Superior temporal gyrus (tissue), 1 donor: ENCODE measurements at regions not wholly inside any gene's neighbourhood (a gene's known extent, or its start where the extent isn't known, plus 50 kb on each side); places are given as distances from the start of the nearest gene placed in this dataset.

Experiments
- DNase-seq: peaks from one replicate; pipeline ENCODE4 v3.0.0-alpha.2; 2016; ENCODE audit errors: extremely low spot score

DNA sequence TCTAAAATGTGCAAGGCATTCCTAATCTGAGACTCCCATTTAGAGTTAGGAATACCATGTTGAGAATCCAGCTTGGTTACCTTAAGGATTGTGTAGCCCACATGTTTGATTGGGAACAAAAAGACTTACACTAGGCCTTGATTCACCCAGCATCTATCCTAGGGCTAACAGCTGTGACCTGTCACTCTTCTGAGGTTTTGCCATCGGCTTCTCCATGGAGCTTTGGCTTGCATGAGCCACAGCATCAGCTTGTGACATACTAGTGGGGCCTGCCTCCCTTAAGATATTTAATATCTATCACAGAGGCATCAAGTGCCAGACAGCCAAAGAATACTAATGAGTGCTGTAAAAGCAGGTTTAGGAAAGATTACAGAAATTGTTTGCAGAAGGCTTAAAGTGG is 241.3 kb upstream of the UBE2E3 start:
- DNase-seq: no peak

DNA sequence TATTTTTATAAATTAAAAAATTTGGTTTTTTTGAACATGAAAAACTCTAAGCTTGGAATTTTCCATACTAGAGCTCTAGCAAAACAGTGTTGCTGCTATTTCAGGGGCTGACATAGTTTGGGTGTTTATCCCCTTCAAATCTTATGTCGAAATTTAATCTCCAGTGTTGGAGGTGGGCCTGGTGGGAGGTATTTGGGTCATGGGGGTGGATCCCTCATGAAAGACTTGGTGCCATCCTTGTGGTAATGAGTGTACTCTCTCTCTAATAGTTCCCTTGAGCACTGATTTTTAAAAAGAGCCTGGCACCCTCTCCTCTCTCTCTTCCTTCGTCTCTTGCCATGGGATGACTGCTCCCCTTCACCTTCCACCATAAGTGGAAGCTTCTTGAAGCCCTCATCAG is 244.6 kb upstream of the UBE2E3 start:
- no peak for DNase-seq

DNA sequence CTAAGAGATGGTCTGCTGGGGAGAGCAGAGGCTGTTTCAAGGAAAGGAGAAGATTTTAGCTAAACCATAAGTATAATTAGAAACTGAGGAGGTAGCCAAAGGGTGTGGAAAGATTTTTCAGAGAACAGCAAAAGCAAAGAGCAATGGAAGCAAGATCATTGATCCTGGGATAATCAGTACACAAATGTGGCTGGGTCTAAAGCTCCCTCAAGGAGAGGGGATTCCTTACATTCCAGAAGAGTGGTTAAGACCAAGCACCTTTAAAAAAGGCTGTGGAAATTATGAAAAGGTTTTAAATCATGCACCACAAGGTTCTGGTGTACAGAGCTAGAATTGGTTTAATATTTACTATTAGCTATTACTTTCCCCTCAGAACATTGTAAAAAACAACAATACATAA is 246.0 kb upstream of the UBE2E3 start:
- DNase-seq: no peak

DNA sequence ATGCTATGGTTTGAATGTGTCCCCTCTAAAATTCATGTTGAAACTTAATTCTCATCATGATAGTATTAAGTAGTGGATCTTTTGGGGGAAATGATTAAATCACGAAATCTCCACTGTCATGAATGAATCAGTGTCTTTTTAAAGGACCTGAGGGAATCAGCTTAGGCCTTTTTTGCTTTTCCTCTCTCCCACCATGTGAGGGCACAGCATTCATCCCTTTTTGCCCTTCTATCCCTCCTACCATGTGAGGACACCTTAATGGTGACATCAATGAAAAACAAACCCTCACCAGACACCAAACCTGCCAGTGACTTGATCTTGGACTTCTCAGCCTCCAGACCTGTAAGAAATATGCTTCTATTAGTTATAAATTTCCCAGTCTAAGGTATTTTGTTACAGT is 247.1 kb upstream of the UBE2E3 start:
- DNase-seq: no peak

DNA sequence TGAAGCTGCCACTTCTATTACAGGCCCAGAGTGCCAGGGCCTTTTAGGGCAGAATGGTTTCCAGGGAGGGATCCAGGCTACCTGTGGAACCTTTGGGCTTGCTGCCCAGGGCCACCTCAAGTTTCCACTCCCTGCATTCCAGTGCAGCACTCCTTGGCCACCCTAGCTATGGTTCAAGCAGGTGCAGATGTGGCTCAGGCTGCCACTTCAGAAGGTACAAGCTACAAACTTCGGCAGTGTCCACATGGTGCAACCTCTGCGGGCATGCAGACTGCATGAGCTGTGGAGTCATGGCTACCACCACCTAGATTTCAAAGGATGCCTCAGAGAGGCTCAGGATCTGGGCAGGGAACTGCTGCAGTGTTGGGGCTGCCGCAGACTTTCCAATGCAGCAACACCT is 248.1 kb upstream of the UBE2E3 start:
- no peak for DNase-seq

DNA sequence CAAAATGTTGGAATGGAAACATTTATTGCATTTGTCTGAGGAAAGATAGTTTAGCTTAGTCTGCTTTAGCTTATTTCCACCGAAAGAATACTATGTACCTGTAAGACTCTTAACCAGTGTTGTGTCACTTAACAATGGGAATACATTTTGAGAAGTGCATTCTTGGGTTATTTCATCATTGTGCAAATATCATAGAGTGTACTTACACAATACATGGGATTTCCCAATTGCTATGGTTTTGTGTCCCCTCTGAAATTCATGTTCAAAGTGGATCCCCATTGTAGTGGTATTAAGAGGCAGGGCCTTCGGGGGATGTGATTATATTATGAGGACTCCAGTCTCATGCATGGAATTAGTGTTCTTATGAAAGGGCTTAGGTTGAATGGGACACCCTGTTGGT is 249.4 kb upstream of the UBE2E3 start:
- no peak for DNase-seq

DNA sequence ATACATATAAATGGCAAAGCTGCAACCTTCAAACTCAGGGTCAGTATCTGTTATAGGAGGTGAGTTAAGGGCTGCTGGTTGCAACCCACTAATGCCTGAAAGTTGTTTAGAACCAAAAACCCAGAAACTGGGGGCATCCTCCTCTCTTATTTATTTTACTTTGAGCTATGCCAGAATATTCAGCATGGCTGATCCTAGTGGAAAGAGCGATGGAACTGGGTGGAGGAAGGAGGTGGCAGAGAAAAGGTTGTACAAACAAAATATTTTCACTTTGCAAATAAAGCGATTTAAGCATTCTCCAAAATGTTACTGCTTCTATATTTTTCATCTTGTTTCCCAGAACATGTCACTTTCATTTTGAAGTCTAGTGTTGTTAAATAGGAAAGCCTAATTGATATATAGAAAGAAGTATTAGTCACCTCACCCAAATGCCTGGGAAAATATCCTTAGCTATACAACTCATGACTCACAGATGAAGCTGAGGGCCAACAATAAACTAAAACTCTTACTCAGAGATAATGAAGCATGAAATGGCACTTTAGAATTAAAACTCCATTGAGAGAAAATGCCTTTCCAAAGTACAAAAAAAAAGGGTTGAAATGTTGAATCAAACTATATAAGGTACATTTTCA is 251.4 kb upstream of the UBE2E3 start:
- DNase-seq: no peak

DNA sequence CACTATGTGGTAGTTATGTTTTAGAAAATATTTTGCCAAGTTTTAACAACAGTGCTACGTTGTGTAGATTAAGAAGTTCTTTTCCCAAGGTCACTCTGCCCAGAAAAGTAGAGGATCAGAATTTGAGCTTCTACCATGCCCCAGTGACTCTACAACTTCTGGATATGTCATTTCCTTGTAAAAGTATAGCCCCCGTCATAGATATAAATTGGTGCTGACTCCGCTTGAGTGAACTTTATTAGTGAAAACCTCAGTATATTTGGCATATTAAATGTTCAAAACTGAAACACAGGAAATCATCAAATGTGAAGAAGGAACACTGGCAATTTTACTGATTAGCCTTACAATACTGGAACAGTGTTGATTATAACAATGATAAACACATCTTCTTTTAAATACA is 256.7 kb upstream of the UBE2E3 start:
- DNase-seq: no peak

DNA sequence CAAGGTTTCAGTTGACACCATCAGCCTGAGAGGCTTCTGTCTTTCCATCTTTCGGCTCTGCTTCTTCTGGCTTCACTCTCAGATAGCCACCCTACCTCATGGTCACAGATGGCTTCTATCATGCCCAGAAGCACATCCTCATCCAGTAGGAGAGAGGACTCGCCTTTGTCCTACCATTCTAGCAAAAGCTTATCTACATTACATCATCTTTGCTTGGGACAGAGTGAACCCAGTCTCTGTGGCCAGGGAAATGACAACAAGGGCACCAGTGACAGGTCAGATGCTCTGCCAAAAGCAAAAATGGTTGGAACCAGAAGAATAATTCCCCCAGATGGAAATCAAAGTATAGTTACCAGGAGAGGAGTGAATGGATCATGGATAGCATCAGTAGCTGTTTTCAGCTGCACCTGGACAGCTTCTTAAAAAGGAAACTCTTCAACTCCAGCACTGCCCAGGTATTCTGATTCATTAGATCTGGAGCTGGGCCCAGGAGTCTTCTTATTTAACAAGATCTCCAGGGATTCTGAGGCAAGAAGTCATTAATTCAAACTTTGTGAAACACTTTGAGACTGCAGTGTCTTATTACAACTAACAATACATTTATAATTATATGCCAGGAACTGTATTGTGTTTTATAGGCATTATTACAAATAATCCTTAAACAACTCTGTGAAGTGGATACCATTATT is 257.7 kb upstream of the UBE2E3 start:
- DNase-seq: no peak

DNA sequence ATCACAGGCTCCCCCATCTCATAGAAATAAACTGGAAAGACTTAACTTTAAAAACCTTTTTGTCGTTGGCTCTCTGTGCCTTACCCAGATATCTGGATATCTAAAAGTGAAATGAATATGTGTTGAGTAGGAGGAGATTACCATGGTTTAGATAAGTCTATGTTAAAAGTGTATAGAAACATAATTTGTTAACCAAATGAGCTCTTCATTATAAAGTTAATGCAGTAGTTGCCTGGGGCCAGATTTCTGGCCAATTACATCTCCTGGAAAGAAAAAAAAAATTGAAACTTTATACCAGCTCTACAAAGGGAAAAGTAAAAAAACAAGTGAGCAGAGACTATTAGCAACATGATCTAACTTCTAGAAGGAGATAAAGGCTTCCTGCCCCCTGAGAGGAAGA is 259.6 kb upstream of the UBE2E3 start:
- no peak for DNase-seq

DNA sequence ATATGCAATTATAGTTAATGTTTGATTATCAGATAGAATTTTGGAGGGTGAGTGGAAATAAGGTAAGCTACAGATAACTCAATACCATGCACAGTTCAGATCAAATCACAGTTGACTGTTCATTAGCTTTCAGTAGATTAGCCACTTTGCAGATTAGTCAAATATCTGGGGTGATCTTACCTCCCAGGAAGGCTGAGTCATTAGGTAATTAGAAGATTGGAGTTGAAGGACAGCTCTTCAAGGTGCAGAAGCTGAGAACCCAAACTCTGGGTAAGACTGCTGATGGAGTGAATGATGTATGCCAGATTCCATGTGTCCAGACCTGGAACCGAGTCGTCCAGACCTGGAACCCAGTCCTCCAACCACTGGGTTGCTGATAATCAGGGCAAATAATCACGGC is 262.8 kb upstream of the UBE2E3 start:
- DNase-seq: no peak

DNA sequence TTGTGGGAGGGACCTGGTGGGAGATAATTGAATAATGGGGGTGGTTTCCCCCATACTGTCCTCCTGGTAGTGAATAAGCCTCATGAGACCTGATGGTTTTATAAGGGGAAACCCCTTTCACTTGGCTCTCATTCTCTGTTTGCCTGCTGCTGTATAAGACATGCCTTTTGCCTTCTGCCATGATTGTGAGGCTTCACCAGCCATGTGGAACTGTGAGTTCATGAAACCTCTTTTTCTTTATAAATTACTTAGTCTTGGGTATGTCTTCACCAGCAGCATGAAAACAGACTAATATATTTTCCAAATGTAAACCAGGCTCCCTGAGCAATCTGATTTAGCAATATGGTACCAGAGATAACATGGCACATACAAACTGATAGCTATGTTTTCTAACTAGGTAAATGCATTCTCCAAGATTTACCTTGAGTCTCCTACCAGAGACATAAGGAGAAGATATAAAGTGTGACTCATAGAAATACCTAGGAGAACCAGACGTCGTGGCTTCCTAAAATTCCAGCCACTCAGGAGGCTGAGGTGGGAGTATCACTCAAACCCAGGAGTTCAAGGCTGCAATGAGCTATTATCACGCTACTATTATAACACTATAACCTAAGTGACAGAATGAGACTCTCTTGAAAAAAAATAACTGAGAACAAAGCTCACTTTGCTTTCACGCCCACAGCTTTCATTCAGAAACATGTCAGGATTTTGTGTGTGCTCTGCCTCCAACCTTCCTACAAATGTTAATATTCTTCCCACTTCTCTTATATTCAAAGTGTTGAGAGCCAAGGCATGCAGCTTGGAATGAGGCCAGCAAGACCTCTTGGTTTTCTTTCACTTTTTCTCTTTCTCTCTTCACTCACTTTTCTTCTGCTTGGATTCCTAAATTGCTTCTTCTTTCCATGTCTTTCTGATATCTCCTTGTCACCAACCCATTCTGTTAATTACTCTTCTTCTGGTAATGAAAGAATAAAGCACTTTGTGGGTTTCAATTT is 263.9 kb upstream of the UBE2E3 start:
- DNase-seq: no peak

DNA sequence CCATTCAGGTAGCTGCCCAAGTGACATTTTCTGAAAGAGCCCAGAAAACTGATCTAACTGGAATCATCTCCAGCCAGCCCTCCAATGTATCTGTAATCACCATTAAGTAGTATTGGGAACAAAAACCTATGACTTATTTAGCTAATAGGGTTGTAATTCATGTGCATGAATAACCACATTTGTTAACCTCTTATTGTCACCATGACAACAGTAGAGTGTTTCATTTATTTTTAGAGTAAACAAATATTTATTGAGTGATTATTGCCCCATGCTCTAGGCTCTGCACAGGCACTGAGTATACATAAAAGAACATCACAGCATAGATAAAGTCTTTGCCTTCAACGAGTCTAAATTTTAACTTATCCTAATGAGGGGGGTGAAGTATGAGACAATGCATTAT is 265.4 kb upstream of the UBE2E3 start:
- no peak for DNase-seq

DNA sequence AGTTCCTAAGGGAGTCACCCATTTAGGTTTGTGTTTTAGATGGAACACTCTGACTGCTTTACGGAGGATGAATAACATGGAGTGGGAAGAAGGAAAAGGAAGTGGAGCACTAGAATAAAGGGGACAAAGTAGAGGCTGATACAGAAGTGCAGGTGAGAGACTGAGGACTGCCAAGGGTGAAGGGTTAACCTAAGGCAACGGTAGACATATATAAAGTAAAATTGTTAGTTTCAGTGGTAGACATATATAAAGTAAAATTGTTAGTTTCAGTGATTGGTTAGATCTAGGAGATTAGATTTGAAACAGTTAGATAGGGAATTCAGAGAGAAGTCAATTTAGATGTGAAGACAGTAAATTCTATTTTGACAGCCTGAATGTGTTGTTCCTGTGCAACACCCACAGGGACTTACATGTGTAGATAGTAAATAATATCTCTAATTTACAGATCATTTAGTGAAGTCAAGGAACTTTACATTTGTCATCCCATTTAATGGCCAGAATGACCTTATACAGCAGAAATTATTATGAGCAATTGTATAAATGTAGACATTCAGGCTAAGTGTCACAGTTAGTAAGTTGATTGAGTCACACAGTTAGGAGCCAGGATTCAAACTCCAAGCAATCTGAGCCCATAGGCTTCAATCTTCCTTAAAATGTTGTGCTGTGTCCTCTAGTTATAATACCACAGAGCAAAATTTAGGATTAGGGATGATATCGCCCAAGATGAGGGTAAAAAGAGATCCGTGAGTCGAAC is 270.8 kb upstream of the UBE2E3 start:
- no peak for DNase-seq

DNA sequence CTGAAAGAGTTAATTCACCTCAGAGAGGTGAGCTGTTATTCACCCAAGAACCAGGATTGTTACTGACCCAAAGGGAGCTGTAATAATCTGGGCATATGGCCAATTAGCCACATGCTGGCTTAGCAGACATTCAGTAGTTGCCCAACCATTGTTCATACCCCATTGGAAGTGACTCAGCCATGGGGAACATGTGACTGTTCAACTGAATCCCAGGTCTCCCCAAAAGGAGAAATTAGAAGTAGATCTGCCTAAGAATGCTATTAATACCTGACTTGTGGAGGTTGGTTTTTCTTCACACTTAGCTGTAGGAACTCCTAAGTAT is 272.6 kb upstream of the UBE2E3 start:
- no peak for DNase-seq

DNA sequence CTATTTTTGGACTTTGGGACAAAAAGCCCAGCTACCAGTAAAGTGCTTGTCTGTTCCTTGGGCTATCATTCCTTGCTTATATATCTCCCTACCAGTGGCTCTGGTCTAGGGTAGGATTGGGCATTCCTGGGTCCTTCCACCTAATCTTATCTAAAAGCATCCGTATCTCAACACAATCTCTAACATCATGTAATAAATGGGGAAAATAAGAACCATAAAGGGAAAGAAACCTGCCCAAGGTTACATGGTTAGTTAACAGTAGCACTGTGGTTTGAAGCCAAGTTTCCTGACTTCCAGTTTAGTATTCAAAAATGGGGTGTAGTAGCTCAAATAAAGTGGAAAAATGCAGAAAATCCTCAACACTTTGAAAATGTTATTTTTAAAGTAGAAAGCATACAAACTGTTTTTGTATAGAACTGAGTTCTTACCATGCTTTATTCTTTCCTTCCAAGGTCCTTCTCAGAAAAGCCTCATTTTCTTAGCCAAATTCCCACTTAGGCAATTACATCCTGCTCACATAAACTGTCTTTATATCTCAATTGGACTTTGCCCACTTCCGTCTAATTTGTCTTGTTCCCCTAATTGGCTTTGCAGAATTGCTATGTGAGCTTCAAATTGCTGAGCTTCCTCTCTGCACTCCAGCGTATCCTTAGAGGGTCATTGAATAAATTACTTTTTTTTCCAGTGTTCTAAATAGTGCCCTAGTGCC is 273.1 kb upstream of the UBE2E3 start:
- DNase-seq: no peak

DNA sequence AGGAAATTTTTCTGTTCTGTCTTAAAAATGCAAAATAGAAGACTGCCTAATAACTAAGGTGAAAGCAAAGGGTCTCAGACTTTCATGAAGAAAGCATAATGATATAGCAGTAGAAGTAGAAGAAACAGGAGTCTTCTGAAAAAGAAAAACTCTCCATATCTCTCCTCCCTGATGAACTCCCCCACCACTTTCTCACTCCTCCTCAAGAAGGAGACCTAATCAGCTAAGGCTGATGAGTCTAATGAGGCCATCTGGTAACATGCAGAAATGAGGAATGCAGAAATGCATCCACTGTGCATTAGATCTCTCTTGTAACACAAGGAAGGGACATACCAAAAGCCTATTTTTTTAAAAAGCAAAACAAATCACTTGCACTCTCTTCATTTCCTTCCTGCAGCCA is 273.7 kb upstream of the UBE2E3 start:
- no peak for DNase-seq

DNA sequence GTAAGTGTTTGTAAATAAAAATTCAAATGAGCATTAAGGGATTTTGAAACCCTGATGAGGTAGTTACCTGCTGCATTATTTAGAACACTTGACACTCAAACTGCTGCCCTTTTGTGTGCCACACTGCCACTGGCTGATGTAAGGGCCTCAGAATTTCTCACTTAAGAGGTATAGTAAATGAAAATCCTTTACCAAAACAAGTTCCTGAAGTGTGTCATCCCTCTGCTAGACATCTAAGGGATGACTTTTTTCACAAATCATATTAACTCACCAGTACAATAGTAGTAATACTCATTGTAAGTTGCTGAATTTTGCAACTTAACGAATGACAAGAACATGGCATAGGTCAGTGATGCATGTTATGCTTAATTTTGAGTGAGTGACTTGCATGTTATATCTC is 274.9 kb upstream of the UBE2E3 start:
- DNase-seq: no peak

DNA sequence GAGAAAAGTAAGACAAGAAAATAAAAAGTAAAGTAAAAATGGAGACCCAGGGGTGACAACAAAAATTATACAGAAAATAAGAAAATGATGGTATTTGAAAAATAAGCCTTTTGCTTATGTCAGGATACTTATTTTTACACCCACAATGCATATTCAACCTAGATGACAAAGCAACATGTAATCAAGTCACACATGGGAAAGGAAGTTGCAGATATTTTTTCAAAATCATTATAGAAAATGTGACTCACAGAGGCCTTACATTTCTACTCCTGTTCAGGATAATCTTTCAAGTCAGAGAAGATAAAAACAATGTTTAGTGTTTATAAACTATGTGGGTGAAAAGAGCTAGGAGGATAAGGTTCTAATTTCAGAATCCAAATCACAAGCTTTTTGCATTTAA is 275.3 kb upstream of the UBE2E3 start:
- DNase-seq: no peak

DNA sequence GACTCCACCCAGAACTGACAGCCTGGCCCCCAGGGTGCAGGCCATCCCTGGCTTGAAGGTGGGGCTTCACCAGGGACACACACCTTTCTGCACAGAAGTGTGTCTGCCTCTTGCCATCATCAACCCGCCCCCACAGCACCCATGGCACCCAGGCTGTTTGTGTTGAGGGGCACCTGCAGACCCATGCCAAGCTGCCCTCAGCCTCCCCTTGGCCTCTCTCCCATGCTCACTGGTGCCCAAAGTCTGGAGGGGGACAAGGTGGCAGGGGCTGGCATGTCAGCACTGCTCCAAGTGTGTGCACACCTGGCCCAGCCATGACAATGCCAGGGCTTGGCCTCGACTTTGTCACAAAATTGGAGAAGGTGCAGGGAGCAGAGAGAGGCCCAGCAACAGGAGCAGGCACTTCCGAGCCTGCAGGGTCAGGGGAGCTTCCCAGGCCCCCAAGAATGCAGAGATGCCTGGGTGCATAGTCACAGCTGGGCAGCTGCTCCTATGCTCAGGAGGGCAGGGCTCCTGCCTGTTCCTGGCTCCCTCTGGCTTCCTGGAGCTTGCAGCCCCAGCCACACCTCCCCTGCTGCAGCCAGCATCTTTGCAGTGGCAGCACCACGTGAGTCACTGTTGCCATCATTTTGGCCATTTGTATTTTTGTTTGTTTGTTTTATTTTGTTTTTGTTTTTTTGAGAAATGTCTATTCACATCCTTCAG is 280.6 kb upstream of the UBE2E3 start:
- no peak for DNase-seq

DNA sequence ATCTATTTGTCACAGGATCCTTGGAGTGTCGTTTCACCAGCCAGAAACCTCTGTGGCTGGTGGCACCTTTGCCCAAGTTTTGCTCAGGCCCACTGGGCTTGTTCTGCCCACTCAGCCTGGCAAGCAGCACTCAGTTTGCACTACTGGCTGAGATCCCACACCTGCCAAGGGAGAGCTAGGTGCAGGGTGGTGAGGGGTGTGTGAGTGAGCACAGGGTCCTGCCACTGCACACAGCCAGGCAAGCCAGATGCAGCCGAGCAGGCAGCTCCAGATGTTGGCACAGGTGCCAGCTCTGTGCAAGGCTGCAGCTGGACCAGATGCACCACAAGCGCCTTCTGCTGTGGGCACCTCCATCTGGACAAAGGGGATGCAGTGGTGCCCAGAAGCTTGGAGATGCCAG is 281.7 kb upstream of the UBE2E3 start:
- DNase-seq: no peak
